GM19452 (cell line): ENCODE measurements at regions not wholly inside any gene's neighbourhood (a gene's known extent, or its start where the extent isn't known, plus 50 kb on each side); places are given as distances from the start of the nearest gene placed in this dataset.
"Not testable (repeated sequence)": the region's sequence is repeated elsewhere in the genome, so short reads cannot be mapped to it uniquely, and the experiment has no call there.

Source experiments
- ATAC-seq: cut with Tn5 transposase; IDR thresholded peaks from one replicate; pipeline ENCODE4 v1.9.1; 2021; ENCODE audit not compliant: unreplicated experiment

DNA sequence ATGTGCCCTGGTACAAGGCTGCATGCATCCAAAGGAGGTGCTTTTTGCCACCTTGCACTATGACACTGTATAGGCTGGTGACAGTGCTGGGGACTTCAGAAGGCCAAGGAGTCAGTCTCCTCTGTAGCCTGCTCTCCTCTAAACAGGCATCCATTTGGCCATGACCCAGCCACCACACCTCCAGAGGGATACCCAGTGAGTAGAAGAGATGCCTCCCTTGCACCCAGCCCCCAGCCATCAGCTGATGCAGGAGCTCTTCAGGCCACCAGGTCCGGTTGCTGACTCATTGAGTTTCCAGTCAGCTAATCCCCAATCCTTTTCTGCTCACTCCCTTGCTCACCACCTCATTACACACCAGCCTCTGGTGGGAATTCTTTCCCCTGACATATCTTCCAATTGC, 99.8 kb downstream of the PJA1 start:
- no peak for ATAC-seq

DNA sequence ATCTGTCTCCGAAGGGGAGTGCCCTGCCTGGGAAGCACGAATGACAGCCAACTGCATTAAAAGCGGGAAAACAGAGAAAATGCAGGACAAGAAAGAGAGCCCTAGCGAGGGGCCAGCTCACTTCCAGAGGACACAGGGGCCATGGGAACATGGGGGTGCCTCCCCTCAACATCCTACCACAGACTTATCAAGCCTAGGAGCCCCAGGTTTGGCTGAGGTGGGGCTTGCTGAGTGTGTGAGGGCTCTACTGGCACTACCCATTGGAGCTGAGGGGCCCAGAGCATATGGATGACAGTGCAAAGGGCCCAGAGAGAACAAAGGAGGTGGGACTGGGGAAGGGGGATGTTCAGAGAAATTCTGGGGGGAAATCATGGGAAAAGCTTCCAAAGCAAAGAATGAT, 101.8 kb downstream of the PJA1 start:
- ATAC-seq: no peak

DNA sequence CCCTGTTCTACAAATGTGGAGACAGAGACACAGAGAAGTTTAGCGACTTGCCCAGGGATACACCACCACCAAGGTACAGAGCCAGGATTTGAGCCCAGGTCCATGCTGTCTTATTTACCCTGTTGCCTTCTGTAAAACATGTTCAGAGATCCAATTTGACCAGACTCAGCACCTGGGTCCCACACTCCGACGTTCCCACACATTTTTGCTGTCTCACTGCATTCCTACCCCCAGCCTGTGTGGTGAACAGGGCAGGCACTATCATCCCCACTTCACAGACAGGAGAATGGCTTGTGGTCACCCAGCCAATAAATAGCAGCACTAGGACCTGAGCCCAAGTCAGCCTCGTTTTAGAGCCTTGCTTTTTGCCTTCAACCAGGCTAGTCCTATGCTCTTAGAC, 102.8 kb downstream of the PJA1 start:
- ATAC-seq: no peak

DNA sequence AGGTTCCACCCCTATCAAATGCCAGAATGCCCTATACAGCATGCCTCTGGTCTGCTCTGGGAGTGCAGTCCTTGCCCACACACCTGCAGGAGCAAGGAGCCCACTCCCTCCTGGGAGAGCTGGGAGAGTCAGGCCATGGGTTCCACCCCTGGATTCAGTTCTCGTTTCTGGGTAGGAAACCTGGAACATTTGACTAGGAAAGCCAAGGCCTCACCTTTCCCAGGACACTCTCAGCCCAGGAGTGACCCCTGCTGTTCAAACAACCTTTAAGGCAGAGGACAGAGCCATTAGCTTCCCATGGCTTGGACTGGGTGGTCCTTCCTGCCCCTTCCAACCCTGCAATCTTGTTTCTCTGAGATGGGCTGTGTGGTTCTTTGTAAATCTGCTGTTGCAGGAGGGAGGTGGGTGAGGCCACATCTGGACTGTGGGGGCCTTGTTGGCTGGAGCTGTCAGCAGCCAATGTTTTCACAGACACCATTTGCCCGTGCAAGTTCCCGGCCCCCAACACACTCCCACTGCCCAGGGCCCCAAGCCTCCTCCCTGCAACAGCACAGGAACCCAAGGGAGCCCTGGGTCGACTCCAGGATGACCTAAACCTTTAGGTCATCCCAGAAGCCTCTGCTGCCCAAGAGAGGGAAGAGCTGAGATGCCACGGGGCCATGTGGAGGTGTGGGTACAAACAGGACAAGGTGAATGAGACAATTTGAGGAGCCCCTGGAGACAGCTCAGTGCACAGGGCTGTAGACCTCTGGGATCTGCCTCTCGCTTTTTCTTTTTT, 104.4 kb downstream of the PJA1 start:
- ATAC-seq: no peak

DNA sequence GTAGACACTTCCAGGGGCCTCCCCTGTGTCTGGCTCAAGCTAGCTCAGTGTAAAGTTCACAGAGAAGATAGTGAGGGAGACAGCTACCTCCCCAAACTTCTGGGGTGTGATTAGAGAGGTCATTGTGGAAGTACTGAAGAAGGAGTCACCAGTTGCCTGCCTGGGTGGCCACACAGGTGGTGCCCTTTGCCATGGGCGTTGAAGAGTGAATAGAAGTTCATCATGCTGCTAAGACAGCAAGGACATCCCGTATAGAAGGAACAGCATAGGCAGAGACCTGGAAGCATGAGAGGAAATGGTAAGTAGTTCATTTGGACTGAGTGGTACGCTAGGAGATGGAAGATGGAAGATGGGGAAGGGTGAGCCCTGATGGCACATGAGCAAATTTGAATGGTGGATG, 110.1 kb downstream of the PJA1 start:
- no peak for ATAC-seq

DNA sequence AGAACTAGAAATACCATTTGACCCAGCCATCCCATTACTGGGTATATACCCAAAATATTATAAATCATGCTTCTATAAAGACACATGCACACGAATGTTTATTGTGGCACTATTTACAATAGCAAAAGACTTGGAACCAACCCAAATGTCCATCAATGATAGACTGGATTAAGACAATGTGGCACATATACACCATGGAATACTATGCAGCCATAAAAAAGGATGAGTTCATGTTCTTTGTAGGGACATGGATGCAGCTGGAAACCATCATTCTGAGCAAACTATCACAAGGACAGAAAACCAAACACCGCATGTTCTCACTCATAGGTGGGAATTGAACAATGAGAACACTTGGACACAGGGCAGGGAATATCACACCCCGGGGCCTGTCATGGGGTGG, 110.8 kb downstream of the PJA1 start:
- not testable (repeated sequence) for ATAC-seq

DNA sequence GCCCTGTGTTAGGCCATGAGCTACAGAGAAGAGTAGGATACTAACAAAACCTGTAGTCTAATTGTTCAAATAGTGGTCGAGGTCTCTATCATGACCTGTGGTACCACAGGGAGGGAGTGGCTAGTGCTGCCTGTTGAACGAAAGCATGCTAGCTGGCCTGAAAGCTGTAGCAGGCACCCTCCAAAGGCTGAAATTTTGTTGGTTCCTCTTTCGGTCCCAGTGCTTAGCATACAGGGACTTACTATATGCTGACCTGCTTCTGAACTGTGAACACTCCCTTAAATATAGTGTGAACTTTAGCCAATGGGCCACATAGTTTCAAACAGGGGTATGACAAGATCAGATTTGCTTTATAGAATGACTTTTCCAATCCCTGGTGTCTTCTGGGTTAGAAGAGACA, 113.4 kb downstream of the PJA1 start:
- no peak for ATAC-seq

DNA sequence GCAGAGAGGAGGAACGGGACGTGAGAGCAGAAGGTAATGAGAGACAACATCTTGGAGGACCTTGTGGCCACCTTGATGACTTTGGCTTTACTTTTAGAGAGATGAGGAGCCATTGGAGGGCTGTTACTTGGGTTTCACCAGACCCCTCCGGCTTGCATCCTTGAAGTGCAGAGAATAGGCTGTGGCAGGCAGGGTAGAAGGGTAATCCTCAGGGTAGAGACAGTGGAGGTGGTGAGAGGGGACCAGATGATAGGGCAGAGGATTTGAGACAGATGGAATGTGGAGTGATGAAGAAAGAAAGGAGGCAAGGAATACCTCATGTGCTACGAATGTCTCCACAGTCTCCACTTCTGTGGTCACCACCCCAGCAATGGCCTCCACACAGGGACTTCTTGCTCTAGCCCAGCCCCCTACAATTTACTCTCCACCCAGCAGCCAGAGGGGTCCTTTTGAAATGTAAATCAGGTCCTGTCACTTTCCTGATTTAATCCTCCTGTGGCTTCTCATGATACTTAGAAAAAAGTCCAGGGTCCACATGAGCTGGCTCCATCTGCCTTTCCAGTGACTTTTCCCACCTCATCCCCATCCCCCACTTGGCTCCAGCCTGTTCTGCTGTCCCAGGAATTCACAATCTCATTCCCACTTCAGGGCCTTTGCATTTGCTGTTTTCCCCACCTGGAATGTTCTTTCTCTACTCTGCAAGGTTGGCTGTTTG, 115.0 kb downstream of the PJA1 start:
- ATAC-seq: no peak

DNA sequence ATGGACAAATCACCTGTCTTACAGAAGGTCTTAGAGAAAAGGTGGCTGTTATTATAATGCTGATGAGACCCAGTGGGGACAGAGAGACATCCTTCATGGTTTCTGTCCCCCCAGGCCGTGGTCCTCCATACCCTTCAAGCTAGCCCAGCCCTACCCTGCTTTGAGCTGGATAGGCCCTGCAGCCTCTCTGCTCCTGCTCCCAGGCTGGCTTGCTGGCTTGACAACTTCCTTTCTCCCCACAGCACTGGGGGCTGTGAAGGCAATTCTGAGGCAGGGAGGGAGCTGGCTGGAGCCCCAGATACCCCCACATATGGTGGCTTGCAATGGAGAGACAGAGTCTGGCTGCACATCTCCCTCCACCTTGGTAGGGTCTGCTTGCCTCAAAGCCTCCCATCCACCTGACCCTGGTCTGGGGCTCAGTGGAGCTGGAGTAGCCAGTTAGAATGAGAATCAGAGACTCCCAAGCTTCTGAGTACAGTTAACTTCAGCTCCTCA, 118.2 kb downstream of the PJA1 start:
- no peak for ATAC-seq

DNA sequence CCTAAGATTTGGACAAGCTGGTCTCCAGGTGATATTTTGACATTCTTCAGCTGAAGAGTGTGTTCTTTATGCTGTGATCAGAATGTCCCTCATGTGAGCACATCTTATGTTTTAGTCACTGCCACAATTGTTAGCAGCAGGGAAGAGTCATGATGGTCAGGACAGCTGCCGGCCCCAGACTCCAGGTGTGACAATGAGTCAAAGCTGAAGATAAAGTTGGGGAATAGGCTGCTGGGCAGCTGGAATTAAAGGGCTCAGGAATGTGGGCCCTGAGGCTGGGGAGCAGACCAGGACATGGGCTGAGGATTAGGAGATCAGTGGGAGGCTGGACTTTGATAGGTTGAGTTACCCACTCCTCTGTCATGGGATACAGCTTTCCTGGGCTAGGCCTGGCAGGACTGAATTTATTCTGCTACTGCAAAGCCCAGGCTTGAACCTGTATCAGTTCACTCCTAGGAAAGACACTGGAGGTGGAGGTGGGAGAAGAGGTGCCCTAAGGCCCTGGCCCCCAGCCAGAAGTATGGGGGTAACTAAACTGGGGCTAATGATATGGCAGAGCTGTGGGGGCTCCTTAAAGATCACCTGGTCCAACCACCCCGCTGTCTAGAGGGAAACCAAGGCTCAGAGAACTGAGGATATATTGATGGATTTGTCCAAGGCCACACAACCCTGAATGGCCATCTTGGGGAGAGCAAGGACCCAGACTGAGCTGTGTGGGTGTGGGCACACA, 119.5 kb downstream of the PJA1 start:
- ATAC-seq: no peak

DNA sequence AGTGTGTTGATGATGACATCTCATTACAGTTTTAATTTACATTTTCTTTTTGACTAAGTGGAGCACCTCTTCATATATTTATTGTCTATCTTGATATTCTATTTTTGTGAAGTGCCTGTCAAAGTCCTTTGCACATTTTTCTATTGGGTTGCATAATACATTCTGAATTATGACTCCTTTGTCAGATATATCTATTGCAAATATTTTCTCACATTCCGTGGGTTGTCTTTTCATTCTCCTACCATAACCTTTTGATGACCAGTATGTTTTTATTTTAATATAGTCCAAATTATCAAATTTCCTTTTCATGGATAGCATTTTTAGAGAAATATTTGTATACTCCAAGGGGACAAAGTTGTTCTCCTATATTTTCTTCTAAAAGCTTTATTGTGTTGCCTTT, 126.4 kb downstream of the PJA1 start:
- ATAC-seq: no peak

DNA sequence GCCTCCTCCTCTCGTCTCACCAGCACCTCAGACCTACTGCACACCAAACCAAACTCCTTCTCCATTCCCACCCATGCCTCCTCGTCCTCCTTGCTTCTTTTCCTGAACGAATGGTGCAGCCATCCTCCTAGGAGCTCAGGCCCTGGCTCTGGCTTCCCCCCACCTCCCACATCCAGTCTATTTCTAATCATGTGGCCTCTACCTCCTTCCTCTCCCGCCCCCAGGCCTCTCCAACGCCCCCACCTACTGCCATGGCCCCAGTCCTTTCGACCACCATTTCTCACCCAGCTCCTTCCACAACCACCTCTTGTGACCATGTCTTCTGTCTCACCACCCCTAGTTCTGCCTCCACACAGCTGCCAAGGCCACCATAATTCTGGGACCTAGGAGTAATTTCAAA, 127.1 kb downstream of the PJA1 start:
- ATAC-seq: no peak

DNA sequence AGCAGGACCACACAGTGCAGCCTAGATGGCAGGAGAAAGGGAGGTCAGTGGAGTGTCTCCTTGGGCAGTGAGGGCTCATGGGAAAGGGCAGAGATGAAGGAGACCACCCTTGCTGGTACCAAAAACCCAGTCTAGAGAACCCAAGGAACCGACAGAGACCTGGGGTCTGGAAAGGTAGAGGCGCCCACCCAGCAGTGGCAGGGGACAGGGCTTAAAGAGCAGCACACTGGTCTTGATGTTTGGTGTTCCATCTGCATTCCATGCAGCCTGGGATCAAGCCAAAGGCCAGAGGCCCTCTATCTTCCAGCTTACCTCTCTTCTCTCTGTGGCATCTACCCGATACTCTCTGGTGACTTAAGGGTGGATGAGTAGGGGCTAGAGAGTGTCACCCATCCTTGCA, 127.5 kb downstream of the PJA1 start:
- ATAC-seq: no peak

DNA sequence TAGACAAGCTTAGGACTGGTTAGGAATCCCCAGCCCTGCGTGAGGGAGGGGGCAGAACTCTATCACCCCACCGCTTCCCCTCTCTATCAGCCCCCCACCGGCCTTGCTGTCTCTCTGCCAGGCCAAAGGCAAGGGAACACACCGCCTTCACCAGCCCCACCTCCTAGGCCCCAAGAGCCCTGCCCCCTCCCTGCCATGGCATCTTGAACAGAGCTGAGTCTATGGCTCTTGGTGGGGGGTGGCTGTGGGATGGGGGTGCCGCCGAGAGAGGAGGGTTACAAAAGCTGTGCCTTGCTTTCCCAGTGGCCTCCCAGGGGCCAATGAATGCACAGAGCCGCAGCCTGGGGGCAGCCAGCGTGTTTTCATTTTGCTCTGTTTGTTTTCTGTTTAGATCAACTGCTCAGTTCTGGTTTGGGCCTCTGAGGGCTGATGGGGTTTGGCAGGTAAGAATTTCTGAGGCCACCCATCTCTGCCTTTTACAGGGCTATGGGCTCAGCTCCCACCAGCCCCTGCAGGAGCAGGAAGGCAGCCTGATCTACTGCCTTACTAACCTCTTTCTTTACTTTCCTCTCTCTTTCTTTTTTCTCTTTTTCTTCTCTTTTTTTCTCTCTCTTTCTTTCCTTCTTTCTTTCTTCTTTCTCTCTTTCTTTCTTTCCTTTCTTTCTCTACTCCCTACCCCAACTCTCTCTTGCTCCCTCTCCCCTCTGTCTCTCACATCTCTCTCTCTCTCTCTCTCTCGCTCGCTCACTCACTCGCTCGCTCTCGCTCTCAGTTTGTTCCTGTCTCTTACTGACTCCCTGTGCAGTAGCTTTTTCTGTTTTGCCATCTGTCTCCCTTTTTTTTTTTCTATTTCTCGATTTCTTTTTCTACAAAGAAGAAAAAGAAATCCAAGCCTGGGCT, 128.3 kb downstream of the PJA1 start:
- ATAC-seq: no peak

DNA sequence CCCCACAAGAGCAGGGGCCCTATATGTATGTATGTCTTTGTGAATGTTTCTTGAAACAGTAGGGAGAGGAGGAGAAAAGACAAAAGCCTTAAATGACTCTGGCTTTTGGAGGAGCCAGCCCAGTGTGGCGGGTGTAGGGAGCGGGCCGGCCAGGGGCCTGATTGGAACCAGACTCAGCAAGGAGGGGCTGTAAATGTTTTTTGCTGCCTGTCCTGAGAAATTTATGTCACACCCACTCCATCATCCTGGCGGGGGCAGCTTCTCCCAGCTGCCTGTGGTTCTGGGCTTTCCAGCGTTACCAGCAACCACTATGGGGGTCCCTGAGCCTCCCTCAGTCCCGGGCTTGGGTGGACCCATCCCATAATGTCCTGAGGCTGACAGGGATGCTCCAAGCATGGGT, 130.8 kb downstream of the PJA1 start:
- ATAC-seq: no peak

DNA sequence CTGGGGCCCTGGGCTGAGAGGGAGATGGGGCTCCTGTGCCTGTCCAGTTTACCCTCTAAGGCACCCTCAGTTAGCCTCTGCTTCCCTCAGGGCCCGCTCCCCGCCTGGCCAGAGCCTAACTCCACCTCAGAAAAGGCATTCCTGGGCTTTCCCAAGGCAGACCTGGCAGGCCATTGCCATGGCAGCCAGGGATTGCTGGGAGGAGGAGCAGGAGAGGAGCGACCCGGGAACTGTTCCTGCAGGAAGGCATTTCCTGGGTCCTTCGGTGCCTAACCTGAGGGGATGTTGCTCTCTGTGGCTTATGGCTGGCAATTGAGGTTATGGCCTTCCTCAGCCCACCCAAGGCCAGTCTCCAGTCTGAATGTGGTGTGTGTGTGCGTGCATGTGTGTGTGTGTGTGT, 131.3 kb downstream of the PJA1 start:
- no peak for ATAC-seq

DNA sequence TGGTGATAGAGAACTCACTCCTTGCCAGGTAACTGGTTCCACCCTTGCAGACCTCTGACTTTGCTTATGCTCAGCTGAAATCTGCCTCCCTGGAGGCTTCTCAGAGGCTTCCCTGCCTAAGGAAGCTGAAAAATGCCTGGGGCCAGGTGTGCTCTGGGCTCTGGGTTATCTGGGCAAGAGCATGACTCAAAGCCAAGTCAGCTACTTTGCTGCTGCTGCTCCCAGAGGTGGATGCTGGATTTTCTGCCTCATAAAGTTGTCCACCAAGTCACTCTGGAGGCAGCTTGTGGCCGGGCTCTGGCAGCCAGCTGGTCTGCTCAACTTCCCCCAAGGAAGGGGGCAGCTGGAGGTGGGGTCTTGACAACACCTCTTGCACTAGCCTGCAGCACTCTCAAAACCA, 132.7 kb downstream of the PJA1 start:
- no peak for ATAC-seq

DNA sequence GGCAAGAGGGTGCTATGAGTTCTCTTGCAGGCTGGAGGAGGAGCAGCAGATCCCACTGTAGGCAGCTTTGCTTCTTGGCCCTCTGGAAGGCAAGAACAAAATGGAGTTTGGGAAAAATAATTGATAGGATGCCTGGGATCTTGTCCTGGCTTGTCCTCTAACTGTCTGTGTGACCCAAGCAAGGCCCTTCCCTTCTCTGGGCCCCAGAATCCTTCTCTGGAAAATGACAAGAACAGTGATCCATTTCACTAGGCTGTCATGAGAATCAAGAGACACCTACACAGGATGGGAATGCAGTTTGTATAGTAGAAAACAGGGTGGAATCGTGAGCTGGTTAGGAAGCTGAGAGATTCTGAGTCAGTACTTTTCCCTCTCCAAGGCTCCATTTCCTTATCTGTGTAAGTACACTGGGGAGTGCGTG, 133.3 kb downstream of the PJA1 start:
- ATAC-seq: no peak

DNA sequence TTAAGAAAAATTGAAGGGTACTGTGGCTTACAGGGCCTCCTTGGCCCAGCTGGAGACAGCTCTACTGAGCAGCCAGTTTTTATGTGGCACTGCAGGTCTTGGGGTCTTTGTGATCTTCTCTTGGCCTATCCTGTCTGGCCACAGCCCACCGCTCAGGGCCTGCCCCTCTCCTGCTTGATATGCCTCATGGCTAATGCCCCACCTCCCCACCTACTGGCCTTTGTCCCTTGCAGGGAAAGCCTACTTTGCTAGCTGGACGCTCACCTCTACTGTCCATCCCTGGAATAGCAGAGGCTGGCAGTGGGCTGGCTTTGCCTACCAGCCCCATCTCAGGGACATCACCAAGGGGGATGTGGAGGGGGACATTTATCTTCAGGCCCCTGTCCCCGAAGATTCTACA, 134.1 kb downstream of the PJA1 start:
- no peak for ATAC-seq

DNA sequence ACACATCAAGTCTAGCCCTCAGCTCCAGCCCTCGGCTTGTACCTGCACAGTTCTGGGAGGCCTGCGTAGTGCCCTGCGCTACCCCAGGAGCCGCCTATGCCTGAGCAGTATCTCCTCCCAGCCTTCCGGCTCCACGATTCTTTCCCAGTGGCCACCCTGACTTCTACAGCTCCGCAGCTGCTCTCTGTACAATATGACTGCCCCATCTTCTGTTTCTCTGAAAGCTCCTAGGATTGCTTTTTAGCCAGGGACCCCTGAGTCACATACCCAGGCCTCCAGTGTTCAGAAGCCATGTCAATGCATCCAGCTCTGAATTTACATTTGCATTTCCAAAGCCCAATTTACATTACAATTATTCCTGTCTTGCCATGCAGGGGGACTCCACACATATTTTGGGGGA, 135.5 kb downstream of the PJA1 start:
- no peak for ATAC-seq

DNA sequence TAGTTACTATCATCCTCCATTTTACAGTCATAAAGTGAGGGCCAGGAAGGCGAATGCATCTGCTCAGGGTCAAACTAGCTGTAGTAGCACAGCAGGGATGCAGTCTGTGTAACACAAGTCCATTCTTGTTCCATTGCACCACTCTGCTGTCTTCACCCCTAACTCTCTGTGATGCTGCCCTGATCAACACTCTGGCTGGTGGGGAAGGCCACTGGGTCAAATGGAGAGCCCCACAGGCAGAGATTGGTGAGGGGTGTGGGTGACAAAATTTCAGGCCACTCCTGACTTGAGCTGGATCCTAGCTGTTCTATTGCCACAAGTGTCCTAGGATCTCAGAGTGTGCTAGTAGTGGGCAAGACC, 136.5 kb downstream of the PJA1 start:
- ATAC-seq: no peak
